ENCODE measurements at regions not wholly inside any gene's neighbourhood (a gene's known extent, or its start where the extent isn't known, plus 50 kb on each side); places are given as distances from the start of the nearest gene placed in this dataset.
"Not testable (repeated sequence)": the region's sequence is repeated elsewhere in the genome, so short reads cannot be mapped to it uniquely, and the experiment has no call there.

- Histone ChIP-seq H3K36me3 (ENCODE audit: low read length) (no peaks in the 10 kb centered on the region), H3K9me3 (ENCODE audit: insufficient read depth, low read length) (no peaks in the 10 kb centered on the region), H3K9me2 (replicated peaks; ENCODE audit: insufficient read depth, low read length) (no peaks in the 10 kb centered on the region), H2AFZ (ENCODE audit: low read depth, low read length, severe bottlenecking) (no peak overlapping the region), H3F3A (ENCODE audit: insufficient read depth) (no peaks in the 10 kb centered on the region), H3K27me3 (ENCODE audit: low read length) (no peaks in the 10 kb centered on the region), H3K4me3 (ENCODE audit: insufficient read depth, low read length, poor library complexity, severe bottlenecking) (no peak overlapping the region), H3K27ac (ENCODE audit: low read depth, low read length) (no peak overlapping the region), H3K4me2 (ENCODE audit: low read depth, low read length, poor library complexity, severe bottlenecking) (no peak overlapping the region), H3K79me2 (ENCODE audit: insufficient read depth, low read length) (no peaks in the 10 kb centered on the region), H4K20me1 (ENCODE audit: low read depth, low read length) (no peaks in the 10 kb centered on the region), H3K9ac (ENCODE audit: low read length) (no peak overlapping the region)
- TF ChIP-seq, protein P1, sequence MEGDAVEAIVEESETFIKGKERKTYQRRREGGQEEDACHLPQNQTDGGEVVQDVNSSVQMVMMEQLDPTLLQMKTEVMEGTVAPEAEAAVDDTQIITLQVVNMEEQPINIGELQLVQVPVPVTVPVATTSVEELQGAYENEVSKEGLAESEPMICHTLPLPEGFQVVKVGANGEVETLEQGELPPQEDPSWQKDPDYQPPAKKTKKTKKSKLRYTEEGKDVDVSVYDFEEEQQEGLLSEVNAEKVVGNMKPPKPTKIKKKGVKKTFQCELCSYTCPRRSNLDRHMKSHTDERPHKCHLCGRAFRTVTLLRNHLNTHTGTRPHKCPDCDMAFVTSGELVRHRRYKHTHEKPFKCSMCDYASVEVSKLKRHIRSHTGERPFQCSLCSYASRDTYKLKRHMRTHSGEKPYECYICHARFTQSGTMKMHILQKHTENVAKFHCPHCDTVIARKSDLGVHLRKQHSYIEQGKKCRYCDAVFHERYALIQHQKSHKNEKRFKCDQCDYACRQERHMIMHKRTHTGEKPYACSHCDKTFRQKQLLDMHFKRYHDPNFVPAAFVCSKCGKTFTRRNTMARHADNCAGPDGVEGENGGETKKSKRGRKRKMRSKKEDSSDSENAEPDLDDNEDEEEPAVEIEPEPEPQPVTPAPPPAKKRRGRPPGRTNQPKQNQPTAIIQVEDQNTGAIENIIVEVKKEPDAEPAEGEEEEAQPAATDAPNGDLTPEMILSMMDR (IDR thresholded peaks at IDR 0.05; ENCODE audit: insufficient read depth, low read length, poor library complexity, severe bottlenecking) = no peak
- no peak for TF ChIP-seq EZH2phosphoT487 (conservative IDR thresholded peaks at IDR 0.05; ENCODE audit: low read length)
Observed at GRCh38 chr2:34229998-34230397, 630.9 kb upstream of the FAM98A start.

DNA sequence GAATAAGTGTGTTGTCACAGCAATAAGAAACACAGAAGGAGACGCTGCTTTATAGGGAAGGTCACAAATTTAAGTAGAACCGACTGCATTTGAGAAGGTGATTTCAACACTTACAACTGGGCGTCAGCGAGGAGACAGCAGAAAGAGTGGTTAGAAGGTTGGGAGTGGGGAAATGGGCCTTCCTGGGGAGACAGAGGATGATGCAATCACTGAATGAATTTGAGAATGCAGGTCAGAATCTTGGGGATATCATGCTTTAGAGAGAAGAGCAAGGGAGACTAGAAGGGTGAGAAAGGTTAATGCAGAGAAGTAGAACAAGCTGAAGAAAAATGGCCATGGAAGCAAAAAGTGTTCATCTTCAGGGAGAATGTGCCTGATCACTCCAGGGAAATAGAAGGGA lies 616.1 kb upstream of the FAM98A start:
- Histone ChIP-seq H3K36me3 (ENCODE audit: low read length) (no peaks in the 10 kb centered on the region), H3K27me3 (ENCODE audit: low read length) (no peaks in the 10 kb centered on the region), H3K9ac (ENCODE audit: low read length) (no peak overlapping the region), H3K9me2 (replicated peaks; ENCODE audit: insufficient read depth, low read length) (no peaks in the 10 kb centered on the region), H3K4me3 (ENCODE audit: insufficient read depth, low read length, poor library complexity, severe bottlenecking) (no peak overlapping the region), H4K20me1 (ENCODE audit: low read depth, low read length) (no peaks in the 10 kb centered on the region), H2AFZ (ENCODE audit: low read depth, low read length, severe bottlenecking) (no peak overlapping the region), H3F3A (ENCODE audit: insufficient read depth) (no peaks in the 10 kb centered on the region), H3K9me3 (ENCODE audit: insufficient read depth, low read length) (no peaks in the 10 kb centered on the region), H3K27ac (ENCODE audit: low read depth, low read length) (no peak overlapping the region), H3K79me2 (ENCODE audit: insufficient read depth, low read length) (no peaks in the 10 kb centered on the region), H3K4me2 (ENCODE audit: low read depth, low read length, poor library complexity, severe bottlenecking) (no peak overlapping the region)
- TF ChIP-seq, protein P1 (IDR thresholded peaks at IDR 0.05; ENCODE audit: insufficient read depth, low read length, poor library complexity, severe bottlenecking) = no peak
- TF ChIP-seq EZH2phosphoT487 (conservative IDR thresholded peaks at IDR 0.05; ENCODE audit: low read length) = no peak

GRCh38 chr2:34210382-34210781 lies 611.3 kb upstream of the FAM98A start:
- H3F3A ChIP-seq (ENCODE audit: insufficient read depth); H3K9me2 ChIP-seq (replicated peaks; ENCODE audit: insufficient read depth, low read length); H3K79me2 ChIP-seq (ENCODE audit: insufficient read depth, low read length); H3K36me3 ChIP-seq (ENCODE audit: low read length); H2AFZ ChIP-seq (ENCODE audit: low read depth, low read length, severe bottlenecking); H3K9me3 ChIP-seq (ENCODE audit: insufficient read depth, low read length); H3K27me3 ChIP-seq (ENCODE audit: low read length); H3K4me3 ChIP-seq (ENCODE audit: insufficient read depth, low read length, poor library complexity, severe bottlenecking); H3K27ac ChIP-seq (ENCODE audit: low read depth, low read length); H3K9ac ChIP-seq (ENCODE audit: low read length); H3K4me2 ChIP-seq (ENCODE audit: low read depth, low read length, poor library complexity, severe bottlenecking); H4K20me1 ChIP-seq (ENCODE audit: low read depth, low read length): not testable (repeated sequence)

DNA sequence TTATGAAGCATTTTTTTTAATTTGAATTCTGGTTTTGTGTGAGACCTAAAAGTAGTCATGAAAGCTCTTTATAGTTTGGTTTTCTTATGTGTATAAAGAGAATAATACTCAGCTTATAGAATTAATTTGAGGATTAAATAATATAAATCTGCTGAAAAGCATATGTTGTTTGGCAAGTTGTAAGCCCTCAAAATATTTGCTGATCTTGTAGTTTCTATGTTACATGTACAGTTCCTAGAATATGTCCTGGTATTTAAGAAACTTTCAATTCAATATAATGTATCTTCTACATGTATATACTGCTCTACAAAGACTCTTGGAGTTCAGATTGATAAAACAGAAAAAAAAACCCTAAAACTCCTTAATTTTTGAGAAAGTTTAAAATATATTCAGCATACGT lies 605.5 kb upstream of the FAM98A start:
- Histone ChIP-seq H3K27ac (ENCODE audit: low read depth, low read length) (no peak overlapping the region), H3K9ac (ENCODE audit: low read length) (no peak overlapping the region)
- no peak for TF ChIP-seq EZH2phosphoT487 (conservative IDR thresholded peaks at IDR 0.05; ENCODE audit: low read length)

More for the DNA sequence above, 605.5 kb upstream of the FAM98A start:
- Histone ChIP-seq H3K4me3 (ENCODE audit: insufficient read depth, low read length, poor library complexity, severe bottlenecking) (no peak overlapping the region), H3F3A (ENCODE audit: insufficient read depth) (no peaks in the 10 kb centered on the region), H3K79me2 (ENCODE audit: insufficient read depth, low read length) (no peaks in the 10 kb centered on the region), H2AFZ (ENCODE audit: low read depth, low read length, severe bottlenecking) (no peak overlapping the region), H3K27me3 (ENCODE audit: low read length) (no peaks in the 10 kb centered on the region), H3K36me3 (ENCODE audit: low read length) (no peaks in the 10 kb centered on the region), H3K9me2 (replicated peaks; ENCODE audit: insufficient read depth, low read length) (no peaks in the 10 kb centered on the region), H3K9me3 (ENCODE audit: insufficient read depth, low read length) (no peaks in the 10 kb centered on the region), H4K20me1 (ENCODE audit: low read depth, low read length) (no peaks in the 10 kb centered on the region), H3K4me2 (ENCODE audit: low read depth, low read length, poor library complexity, severe bottlenecking) (no peak overlapping the region)

All from SU-DHL-6 (cell line).